ENCODE measurements at regions not wholly inside any gene's neighbourhood (a gene's known extent, or its start where the extent isn't known, plus 50 kb on each side); places are given as distances from the start of the nearest gene placed in this dataset.

DNA sequence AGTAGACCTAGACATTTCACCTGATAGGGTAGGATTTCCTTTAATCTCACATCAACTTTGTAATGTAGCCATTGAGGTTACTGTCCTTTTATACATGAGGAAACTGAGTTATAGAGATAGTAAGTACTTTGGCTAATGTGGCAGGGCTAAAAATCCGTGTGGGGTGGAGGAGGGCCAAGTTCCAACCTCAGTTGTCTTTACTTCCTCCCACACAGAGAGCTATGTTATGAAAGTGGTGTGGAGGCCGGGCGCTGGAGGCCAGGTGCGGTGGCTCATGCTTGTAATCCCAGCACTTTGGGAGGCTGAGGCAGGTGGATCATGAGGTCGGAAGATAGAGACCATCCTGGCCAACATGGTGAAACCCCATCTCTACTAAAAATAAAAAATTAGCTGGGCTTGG, 173.3 kb downstream of the PALM2AKAP2 start:
- DNase-seq: no peak

GRCh38 chr9:109953813-109954497, 174.0 kb downstream of the PALM2AKAP2 start:
- no peak for DNase-seq

GRCh38 chr9:109956717-109957440, 176.9 kb downstream of the PALM2AKAP2 start:
- no peak for DNase-seq

GRCh38 chr9:109959679-109960078, 179.7 kb downstream of the PALM2AKAP2 start:
- no peak for DNase-seq

DNA sequence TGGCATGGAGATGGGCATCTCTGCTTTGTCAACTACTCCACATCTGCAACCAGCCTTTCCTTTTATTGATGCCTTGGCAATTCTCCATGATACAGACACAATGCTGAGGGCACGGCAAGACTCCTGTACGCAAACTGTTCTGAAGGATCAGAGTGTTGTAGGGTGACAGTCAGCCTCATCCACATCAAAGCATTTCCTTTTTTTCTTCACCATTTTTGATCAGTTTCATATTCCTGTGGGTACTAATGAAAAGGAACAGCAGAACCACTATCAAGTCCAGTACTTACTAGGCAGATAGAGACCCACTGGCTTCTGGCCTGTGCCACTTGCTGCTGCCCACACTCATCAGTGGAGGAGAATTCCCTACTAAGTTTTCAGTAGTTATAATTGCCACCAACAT, 181.6 kb downstream of the PALM2AKAP2 start:
- DNase-seq: no peak

DNA sequence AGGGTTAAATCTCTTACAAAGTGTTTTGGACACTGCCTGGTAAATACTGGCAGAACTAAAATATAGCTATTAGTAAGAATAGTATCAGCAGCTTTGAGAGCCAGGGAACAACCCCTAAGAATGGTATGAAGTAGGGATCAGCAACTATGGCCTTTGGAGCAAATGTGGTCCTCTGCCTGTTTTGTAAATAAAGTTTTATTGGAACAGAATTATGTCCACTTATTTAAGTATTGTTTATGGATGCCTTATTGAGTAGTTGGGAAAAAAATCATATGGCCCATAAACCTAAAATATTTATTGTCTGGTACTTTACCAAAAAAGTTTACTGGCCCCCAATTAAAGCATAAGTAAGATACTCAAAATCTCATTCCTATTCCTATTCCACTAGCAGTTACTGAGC, 182.2 kb downstream of the PALM2AKAP2 start:
- DNase-seq: no peak

DNA sequence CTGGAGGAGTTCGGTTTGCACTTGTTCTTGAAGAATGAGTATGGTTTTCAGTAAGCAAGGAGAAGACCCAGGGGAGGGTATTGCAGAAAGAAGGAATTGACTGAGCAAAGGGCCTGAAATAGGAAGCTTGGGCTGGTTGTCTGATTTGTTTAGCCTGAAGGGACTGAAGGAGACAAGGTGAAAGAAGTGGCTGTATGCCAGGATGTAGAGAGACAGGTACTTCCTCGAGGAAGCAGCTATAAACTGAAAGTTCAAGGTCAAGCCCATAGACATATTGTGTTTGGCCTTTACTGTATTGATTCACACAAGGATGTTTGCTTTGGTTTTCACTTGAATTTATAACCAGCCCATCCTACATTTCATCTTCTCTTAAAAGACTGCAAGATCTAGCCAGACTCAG, 183.1 kb downstream of the PALM2AKAP2 start:
- DNase-seq: no peak

GRCh38 chr9:109966643-109967368, 186.8 kb downstream of the PALM2AKAP2 start:
- no peak for DNase-seq

- DNase-seq: no peak
Measured at GRCh38 chr9:109967651-109968642, 187.9 kb downstream of the PALM2AKAP2 start.

DNA sequence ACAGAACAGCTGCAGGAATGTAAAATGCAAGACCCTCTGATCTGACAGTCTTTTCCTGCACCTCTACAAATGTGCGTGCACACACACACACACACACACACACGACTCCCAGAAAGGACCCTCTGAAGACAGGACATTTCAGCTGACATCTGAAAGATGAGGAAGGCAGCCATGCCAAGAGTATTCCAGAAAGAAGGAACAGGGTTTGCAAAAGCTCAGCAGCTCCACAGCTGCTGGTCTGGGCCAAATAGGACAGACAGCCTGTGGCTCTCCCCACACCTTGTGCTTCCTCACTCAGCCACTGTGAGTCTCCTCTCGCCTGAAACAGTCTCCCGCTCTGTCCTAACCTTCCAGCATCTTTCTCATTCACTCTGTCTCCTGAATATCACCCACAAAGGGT, 189.0 kb downstream of the PALM2AKAP2 start:
- DNase-seq: no peak

GRCh38 chr9:109969573-109970237, 189.7 kb downstream of the PALM2AKAP2 start:
- DNase-seq: no peak

GRCh38 chr9:109971226-109971625, 191.2 kb downstream of the PALM2AKAP2 start:
- DNase-seq: no peak

- no peak for DNase-seq
Measured at GRCh38 chr9:109972026-109972882, 192.3 kb downstream of the PALM2AKAP2 start.

GRCh38 chr9:109973336-109973735, 193.3 kb downstream of the PALM2AKAP2 start:
- DNase-seq: no peak

DNA sequence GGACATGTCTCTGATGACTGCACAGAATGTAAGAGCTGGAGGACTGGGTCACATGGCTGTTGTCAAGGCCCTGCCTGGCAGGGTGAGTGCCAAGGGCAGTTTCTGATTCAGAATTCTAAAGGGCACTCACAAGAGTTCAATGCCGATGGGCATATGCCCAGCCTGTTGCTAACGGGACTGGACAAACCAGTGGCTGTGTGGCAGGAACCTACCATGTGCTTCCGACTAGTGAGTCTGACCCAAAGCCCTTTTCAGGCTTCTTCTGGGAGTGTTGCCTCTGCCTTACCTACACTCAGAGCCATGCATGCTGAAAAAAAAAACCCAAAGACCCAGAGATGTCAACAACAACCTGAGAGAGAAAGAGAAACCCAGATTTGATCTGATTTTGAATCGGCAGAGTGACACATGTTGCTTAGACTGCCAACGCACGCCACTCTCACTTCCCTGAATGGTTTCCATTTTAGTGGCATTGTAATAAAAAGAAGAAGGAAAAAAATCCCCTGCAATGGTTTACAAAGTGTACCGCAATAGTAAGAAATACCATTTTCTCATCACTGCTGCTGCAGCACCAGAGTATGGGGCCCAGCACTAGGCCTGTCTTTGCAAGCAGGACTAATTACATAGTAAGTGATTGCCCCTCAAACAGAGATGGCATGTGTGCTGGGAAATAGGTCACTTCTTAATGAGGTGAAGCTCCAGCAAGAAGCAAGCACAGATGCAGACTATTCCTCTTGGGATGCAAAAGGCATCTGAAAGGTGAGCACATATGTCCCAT, 194.3 kb downstream of the PALM2AKAP2 start:
- no peak for DNase-seq

GRCh38 chr9:109974918-109975276, 194.9 kb downstream of the PALM2AKAP2 start:
- DNase-seq: no peak

- DNase-seq: no peak
Measured at GRCh38 chr9:109975574-109976295, 195.7 kb downstream of the PALM2AKAP2 start.

GRCh38 chr9:109976303-109976702, 196.3 kb downstream of the PALM2AKAP2 start:
- no peak for DNase-seq

GRCh38 chr9:109977521-109977920, 197.5 kb downstream of the PALM2AKAP2 start:
- no peak for DNase-seq

DNA sequence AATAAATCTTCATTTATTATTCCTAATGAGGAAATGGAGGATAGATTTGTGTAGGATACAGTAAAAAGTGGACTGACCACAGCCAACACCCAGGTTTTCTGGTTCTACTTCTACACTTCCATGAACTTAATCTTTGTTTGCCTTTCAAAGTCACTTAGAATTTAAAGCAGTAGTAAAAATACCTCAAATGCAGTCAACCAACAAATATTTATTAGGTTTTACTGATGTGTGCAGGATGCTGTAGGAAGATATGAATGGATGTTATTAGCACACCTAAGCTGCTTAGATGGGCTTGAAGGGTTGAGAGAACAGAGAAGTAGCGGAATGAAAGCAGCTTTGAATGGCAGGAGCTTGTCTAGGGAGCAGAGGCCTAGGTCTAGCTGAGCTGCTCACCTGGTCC, 201.1 kb downstream of the PALM2AKAP2 start:
- no peak for DNase-seq
